OCI-M2 (cell line): ENCODE measurements at regions not wholly inside any gene's neighbourhood (a gene's known extent, or its start where the extent isn't known, plus 50 kb on each side); places are given as distances from the start of the nearest gene placed in this dataset.

Source experiments
- DNase-seq: peaks from one replicate; lab custom pipeline; 2025; ENCODE audit not compliant: unreplicated experiment; lab: John Stamatoyannopoulos, UW

DNA sequence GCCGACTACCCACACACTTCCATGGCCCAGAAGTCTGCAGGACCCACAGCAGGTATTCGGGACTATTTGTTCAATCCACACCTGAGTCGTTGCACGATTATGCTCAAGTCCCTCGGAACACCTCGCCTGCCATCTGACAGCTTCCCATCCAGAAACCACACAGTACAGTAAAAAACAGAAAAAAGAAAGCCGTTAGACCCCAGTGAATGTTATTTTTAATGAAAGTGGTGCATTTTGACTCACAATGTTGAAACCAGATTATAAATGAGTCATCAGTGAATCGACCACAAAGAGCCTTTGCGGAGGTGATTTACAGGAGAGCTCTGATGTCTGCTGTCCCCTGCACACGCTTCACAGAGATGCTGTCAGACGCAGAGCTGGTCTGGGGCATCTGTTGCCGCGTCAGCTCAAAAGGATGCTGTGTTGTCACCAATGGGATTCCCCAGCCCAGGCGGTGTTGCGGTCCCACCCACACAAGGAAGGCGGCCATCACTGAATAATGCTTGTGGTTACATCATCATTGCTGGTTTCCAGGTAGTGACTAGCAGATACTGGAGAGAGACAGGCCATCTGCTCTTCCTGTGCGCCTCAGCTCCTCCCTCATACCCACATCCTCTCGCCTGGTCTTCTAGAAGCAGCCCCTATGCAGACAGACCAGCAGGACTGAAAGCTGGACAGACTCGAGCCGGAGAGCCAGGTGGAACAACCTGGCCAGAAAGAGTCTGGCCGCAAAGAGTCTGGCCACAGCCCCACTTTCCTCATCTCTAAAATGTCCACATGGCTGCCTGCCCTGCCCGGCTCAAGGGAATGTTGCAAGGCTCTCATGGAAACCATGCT, 116.8 kb downstream of the TOMM20 start:
- DNase-seq, result no peak

DNA sequence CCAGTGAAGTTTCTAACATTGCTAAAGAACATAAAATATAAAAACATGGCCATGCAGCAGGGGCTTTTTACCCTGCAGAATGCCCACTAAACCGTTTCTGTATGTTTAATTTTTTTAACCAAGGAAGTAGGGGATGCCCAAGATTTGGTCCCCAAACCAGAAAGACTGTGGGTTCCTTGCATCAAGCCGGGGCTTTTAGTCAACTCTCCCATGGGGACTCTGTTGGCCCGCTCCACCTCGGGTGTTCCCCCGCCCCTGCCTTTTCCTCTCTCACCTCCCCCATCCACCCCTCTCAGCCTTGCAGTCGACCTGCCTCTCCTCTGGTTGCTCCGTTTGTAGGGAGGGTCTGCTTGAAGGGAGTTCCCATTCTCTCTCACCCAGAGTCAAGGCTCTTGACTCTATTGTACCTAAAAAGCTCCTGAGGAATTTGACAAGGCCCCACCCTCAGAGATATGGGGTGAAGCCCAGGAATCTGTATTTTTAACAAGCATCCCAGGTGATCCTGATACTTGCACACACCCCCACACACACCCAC, 117.5 kb downstream of the TOMM20 start:
- DNase-seq, result no peak

GRCh38 chr1:235009561-235010306, 118.9 kb downstream of the TOMM20 start:
- no peak for DNase-seq

- DNase-seq, result no peak
These were observed 119.6 kb downstream of the TOMM20 start for GRCh38 chr1:235009074-235009473.

DNA sequence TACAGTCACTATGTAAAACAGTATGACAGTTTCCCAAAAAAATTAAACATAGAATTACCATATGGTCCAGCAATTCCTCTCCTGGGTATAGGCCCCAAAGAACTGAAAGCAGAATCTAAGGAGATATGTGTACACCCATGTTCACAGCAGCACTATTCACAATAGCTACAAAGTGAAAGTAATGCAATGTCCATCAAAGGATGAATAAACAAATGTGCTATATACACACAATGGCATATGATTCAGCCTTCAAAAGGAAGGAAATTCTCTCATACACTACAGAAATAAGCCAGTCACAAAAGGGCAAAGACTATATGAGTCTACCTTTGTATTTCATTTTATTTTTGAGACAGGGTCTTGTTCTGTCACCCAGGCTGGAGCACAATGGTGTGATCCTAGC, 120.4 kb downstream of the TOMM20 start:
- DNase-seq, result no peak

GRCh38 chr1:235006816-235007215, 121.8 kb downstream of the TOMM20 start:
- DNase-seq, result no peak

DNA sequence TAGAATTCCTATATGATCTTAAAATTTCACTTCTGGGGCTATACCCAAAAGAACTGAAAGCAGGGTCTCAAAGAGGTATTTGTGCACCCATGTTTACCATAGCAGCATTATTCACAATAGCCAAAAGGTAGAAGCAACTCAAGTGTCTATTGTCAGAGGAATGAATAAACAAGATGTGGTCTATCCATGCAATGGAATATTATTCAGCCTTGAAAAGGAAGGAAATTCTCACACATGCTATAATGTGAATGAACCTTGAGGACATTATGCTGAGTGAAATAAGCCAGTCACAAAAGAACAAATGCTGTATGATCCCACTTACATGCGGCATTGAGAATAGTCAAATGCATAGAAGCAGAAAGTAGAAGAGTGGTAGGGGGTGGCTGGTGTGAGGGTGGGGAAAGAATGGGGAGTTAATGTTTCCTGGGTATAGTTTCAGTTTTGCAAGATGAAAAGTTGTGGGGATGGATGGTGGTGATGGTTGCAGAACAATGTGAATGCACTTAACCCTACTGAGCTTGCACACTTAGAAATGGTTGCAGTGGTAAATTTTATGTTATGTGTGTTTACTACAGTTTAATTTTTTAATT, 122.4 kb downstream of the TOMM20 start:
- DNase-seq, result no peak

DNA sequence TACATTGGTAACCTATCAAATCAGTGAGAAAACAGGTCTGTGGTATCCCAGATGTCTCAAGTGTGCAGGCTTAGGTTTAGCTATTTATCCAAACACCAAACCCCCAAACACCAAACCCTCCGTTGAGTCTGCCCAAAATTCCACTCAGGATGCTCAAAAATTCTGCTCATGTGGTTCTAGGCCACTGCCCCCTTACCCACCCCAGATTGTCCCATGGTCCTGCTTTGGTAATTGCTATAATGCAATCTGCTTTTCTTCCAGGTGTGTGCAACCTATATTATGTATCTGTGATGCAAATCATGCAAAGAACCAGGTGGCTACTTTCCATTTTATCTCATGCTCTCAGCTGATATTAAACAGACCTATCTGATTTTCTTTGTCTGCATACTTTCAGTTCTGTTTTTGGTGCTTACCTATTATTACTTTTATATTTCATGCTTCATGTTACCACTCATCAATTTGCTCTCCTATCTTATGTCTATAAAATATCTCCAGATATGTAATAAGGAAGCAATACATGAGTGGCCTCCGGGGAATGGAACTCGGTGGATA, 123.7 kb downstream of the TOMM20 start:
- no peak for DNase-seq

- no peak for DNase-seq
These were observed 124.4 kb downstream of the TOMM20 start for GRCh38 chr1:235004276-235004675.

- no peak for DNase-seq
These were observed 125.8 kb downstream of the TOMM20 start for GRCh38 chr1:235002706-235003300.

- no peak for DNase-seq
These were observed 129.1 kb downstream of the TOMM20 start for GRCh38 chr1:234999513-234999940.

DNA sequence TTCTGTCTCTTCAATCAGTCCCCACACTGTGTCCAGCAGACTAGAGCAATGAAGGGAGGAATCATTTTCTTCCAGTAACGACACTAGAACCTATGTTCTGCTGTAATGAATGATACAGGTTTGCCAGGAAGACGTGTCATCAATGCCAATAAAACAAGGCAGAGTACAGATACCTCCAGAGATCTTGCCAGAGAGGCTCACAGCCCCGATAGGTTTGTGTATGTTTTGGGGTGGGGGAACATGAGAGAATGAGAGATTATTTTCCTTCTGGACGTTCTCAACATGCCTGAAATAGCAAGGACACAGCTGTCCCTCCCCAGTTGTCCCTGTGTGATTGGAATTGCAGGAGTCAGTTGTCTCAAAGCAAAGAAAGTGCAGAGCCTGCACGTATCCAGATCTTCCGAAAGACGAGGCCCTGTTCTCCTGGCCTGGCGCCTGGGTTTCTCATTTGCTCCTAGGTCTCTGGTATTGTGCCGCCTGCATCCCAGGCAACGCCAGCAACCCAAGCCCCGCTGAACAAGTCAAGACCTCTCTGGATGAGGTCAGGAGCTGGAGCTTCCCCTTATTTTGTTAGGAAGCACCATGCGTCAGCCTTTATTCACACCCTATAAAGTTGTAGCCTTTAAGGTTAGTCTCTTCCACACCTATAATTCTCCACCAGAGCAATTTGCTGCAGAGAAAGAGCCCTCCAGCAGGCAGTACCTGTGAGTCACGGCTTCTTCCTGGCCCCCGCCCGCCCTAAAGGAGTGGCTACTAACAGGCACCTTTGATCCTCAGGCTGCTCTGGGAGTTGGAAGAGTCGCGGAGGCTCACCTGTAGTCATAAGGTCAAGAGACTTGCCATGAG, 130.5 kb downstream of the TOMM20 start:
- no peak for DNase-seq

GRCh38 chr1:234997201-234997895, 131.3 kb downstream of the TOMM20 start:
- DNase-seq, result no peak

- DNase-seq, result no peak
These were observed 132.3 kb downstream of the TOMM20 start for GRCh38 chr1:234996245-234996757.

DNA sequence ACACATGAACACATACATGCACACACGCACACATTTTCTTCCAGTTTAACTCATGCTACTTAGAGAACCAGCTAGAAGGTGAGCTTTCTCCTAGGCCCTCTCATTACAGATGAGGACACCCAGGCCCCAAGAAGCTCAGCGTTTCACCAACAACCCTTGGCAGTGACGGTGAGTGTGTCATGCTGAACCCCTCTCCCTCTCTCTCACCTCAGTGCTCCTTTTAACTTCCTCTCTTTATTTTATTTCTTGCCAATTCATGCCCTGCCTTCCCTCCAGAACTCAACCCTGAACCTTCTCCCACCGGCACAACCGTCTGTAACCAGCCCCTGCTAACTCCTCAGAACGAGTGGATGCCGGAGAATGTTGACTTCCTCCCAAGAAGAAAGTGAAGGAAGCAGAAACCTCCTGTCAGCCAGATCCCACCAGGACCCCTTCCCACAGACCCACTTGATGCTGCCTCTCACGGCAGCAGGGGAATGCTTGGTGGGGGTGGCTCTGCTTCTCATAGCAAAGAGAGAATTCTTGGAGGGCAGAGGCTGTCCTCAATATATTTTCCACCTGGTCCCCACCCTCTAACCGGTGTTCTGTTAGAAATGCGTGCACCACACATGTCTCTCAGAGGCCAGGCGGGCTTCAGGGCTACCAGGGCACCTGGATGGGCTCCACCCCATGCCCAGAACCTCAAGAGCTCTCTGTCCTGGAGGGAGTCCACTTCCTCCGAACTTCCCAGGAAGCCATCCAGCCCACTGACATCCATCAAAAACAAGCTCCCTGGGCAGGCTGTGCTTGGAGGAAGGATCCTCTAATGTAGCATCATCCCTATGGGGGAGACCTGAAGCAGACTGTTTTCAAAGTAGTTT, 134.0 kb downstream of the TOMM20 start:
- no peak for DNase-seq

DNA sequence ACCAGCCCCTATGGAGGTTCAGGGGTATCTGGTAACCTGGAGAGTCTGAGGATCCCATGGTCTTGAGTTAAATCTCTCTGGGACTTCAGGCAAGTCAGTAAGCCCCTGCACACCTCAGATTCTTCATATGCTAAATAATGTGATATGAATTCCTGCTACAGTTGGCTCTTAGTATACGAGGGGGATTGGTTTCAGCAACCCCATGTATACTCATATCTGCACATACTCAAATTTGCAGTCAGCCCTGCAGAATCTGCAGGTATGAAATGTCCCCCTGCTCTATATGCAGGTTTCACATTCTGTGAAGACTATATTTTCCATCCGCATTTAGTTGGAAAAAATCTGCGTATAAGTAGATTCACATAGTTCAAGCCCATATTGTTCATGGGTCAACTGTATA, 136.6 kb downstream of the TOMM20 start:
- no peak for DNase-seq

- DNase-seq, result no peak
These were observed 137.5 kb downstream of the TOMM20 start for GRCh38 chr1:234990874-234991801.
